Cardiac fibroblast (primary cell): ENCODE measurements at regions not wholly inside any gene's neighbourhood (a gene's known extent, or its start where the extent isn't known, plus 50 kb on each side); places are given as distances from the start of the nearest gene placed in this dataset.

Experiments used
- DNase-seq, 2 donors: peaks; one replicate each; pipeline versions ENCODE4 v3.0.0 to v3.0.0-alpha.2; 2010; ENCODE audit warnings: low read depth in 2 of 2
- H3K4me3 ChIP-seq, 2 donors: replicated peaks in 1 of 2; 1 replicate in 1 of 2; 2 replicates in 1 of 2; pipeline ENCODE4 v1.5.1; 2011; ENCODE audit warnings: low read depth in 2 of 2, low read length in 2 of 2, mild to moderate bottlenecking in 2 of 2, moderate library complexity in 1 of 2
- TF ChIP-seq, protein P1 (sequence below): IDR thresholded peaks from one replicate; pipeline ENCODE4 v1.5.1; 2011; ENCODE audit warnings: low read depth, mild to moderate bottlenecking, low read length, inconsistent platforms

GRCh38 chr3:187522293-187522692, 147.9 kb downstream of the SST start:
- TF ChIP-seq, protein P1, sequence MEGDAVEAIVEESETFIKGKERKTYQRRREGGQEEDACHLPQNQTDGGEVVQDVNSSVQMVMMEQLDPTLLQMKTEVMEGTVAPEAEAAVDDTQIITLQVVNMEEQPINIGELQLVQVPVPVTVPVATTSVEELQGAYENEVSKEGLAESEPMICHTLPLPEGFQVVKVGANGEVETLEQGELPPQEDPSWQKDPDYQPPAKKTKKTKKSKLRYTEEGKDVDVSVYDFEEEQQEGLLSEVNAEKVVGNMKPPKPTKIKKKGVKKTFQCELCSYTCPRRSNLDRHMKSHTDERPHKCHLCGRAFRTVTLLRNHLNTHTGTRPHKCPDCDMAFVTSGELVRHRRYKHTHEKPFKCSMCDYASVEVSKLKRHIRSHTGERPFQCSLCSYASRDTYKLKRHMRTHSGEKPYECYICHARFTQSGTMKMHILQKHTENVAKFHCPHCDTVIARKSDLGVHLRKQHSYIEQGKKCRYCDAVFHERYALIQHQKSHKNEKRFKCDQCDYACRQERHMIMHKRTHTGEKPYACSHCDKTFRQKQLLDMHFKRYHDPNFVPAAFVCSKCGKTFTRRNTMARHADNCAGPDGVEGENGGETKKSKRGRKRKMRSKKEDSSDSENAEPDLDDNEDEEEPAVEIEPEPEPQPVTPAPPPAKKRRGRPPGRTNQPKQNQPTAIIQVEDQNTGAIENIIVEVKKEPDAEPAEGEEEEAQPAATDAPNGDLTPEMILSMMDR, result no peak
- H3K4me3 ChIP-seq, result no peak overlapping the region
- DNase-seq, result no peak

DNA sequence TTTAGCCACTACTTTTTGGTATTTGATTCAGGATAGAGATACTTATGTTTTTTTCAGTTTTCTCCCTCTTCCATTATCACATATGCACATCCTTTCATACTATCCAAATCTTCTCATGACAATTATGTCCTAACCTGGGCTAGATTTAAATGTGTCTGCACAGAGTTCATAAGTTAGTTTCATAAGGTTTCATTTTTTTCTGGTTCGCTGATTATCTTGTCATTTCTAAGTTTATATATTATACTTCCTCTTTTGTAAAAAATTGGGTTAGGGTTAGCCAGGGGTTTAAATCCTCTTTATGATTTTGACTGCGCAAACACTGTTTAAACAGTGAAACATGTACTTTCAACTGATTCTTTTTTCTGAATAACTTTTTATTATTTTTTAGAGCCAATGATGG, 148.6 kb downstream of the SST start:
- DNase-seq, result no peak
- TF ChIP-seq, protein P1, result no peak
- no peak overlapping the region for H3K4me3 ChIP-seq

DNA sequence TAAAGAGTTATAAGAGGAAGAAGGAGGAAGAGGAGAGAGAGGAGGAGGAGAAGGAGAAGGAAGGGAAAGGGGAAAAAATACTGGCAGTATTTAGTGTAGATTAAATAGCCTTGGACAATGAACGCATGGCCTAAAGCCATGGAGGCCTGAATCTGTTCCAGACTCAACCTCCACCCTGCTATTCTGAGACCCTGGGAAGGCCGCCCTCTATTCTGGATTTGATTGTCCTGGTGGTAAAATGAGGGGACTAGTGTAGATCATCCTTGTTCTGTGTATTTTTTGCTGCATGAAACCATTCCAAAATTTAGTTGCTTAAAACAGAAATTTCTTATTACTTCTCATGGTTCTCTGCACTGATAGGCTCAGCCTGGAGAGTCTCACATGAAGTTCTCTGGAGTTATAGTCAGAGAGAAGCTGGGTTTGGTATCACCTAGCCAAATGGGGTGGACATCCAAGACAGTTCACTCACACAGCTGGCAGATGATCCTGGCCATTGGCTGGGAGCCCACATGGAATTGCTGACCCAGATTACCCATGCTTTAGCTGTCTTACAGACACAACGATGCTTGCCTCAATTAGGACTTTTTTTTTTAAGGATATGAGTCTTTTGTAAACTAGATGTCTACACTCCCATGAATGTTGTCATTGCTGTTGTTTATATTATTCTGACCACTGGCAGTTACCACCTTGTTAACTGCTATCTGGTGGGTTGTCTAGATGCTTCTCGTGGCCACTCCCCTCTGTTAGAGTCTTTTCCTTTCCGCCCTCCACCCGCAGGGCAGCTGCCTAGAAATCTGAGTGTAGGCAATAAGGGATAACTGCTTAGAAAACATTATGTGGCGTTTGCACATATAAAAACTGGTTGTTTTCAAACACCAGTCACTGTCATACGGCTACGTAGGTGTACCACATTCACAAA, 149.9 kb downstream of the SST start:
- TF ChIP-seq, protein P1, result no peak
- no peak overlapping the region for H3K4me3 ChIP-seq
- DNase-seq, result peak in 1 of 2 donors; percentile 4

GRCh38 chr3:187519428-187519890, 150.7 kb downstream of the SST start:
- TF ChIP-seq, protein P1, result no peak
- no peak overlapping the region for H3K4me3 ChIP-seq
- DNase-seq, result peak in 1 of 2 donors; percentile 2

- H3K4me3 ChIP-seq, result no peak overlapping the region
- TF ChIP-seq, protein P1, result no peak
- DNase-seq, result no peak
These were observed 150.4 kb downstream of the RTP4 start for GRCh38 chr3:187518616-187519015.

GRCh38 chr3:187518207-187518606, 150.0 kb downstream of the RTP4 start:
- DNase-seq, result no peak
- TF ChIP-seq, protein P1, result no peak
- H3K4me3 ChIP-seq, result no peak overlapping the region
